Activated CD8-positive, alpha-beta memory T cell treated with anti-CD3 and anti-CD28 coated beads, Interleukin-2, amount 50 U/mL, for 4 hours (primary cell): ENCODE measurements at regions not wholly inside any gene's neighbourhood (a gene's known extent, or its start where the extent isn't known, plus 50 kb on each side); places are given as distances from the start of the nearest gene placed in this dataset.
"Not testable (repeated sequence)": the region's sequence is repeated elsewhere in the genome, so short reads cannot be mapped to it uniquely, and the experiment has no call there.

ENCODE experiments used
- DNase-seq: peaks from one replicate; pipeline ENCODE4 v3.0.0-alpha.2; 2020

- DNase-seq = no peak
Observed at GRCh38 chr6:120786256-120786655, 548.0 kb downstream of the TBC1D32 start.

DNA sequence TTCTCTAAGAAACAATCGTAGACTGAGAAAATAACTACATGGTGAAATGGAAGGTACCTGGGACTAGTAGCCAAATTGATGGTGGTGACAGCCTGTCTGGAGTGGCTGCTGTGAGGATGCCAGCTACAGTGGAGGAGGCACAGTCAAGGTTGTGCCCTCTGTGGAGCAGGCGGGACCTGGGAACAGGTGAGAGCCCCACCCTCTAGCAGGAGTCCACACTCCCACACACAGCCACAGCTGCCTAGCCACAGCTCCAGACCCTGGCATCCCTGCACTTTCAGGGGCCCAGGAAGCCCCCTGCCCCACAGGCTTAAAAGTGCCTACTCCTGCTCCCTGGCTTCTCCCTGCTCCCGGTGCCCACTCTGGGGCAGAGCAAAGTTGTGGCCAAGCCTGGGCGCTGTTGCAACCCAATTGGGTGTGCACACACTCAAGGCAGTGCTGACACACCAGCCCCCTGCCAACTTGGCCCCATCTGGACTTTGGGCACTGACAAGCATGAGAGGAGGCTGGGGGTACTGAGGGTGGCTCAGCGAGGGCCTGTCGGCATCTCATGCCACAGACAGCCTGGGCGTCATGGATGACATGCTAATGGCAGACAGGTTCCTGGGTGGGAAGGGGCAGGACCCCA is 548.7 kb downstream of the TBC1D32 start:
- DNase-seq = no peak

DNA sequence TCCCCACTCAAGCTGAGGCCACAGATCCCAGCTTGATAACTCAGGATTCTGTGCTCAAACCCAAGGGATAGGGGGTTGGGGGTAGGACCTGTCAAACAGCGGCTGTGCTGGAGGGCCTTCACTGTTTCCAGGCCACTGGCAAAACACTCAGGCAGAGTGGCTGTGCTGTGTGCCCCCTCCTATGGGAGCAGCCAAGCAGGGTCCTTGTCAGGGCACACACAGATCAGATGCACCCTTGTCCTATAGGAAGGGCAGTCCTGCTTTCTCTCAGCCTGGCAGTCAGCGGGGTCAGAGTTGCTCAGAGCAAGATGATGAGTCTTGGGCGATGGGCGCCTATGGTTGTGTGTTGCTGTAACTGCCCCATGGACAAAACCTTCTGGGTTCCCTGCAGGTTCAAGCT is 554.8 kb downstream of the TBC1D32 start:
- DNase-seq = no peak

GRCh38 chr6:120775698-120776097 is 558.6 kb downstream of the TBC1D32 start:
- DNase-seq = no peak

DNA sequence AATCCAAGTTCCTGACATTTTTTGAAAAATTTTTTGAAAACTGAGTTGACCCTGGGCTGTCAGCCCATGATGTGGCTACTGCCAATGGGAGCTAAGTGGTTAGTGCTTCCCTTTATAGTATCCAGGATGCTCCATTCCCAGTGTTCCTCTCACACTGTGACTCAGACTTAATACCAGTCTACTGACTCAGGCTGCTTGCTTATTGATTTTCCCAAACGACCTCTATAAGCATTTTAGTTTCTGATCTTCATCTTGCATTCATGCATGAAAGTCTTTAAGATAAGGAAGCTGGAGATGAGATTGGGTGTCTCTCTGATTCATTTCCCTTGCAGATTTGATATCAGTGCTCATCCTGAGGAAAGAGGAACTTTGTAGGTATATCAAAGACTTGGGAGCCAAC is 560.0 kb downstream of the TBC1D32 start:
- no peak for DNase-seq

- DNase-seq = no peak
Observed at GRCh38 chr6:120771019-120771418, 563.3 kb downstream of the TBC1D32 start.

DNA sequence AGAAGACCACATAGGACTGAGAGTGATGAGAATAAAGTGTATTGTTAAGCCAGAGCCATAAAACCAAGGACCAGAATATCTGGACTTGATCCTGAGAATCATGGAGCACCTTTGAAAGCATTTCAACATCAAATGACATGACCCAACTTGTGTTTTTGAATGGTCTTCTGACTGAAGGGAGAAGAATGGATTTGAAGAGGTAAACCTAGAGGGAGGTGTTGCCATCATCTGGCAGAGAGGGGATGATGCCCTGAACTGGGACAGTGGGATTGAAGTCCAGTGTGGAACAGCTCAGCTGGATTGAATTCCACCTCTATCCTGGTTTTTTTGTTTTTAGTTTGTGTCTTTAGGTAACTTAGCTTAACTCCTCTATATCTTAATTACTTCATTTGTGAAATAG is 570.0 kb downstream of the TBC1D32 start:
- no peak for DNase-seq

- DNase-seq = no peak
Observed at GRCh38 chr6:120759570-120759969, 574.7 kb downstream of the TBC1D32 start.

- DNase-seq = not testable (repeated sequence)
Observed at GRCh38 chr6:120748574-120748973, 585.7 kb downstream of the TBC1D32 start.

DNA sequence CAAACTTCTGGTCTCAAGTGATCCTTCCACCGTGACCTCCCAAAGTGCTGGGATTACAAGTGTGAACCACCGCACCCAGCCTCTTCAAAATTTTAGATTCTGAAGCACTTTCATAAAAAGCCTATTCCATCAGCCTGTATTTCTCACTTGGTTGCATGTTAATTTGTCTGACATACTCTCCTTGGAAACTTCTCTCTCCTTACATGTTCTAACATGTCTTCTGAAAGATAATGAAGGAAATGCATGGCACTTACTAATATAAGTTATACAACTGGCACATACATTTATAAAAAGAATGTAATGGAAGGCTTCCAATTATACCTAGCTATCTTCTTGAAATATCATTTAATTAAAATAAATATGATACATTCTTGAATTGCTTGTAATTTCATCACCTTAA is 597.5 kb downstream of the TBC1D32 start:
- DNase-seq = no peak

GRCh38 chr6:120735641-120736040 is 598.6 kb downstream of the TBC1D32 start:
- DNase-seq = no peak

GRCh38 chr6:120711255-120711654 is 623.0 kb downstream of the TBC1D32 start:
- no peak for DNase-seq

- DNase-seq = no peak
Observed at GRCh38 chr6:120700001-120700400, 634.3 kb downstream of the TBC1D32 start.

DNA sequence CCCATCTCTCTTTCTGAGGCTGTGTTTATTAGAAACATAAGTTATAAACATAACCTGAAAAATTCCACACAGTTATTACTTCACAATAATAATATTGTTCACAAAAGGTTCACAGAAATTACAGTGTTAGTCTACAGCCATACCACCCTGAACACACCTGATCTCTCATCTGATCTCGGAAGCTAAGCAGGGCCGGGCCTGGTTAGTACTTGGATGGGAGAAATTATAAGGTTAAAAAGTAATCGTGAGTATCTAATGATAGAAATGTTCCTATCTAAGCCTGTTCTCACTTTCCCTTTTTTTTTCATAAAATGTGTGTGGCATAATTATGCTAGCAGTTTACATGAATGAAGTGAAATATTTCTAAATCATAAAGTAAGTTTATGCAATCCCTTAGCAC is 647.8 kb downstream of the TBC1D32 start:
- no peak for DNase-seq

- DNase-seq = no peak
Observed at GRCh38 chr6:120682145-120682544, 652.1 kb downstream of the TBC1D32 start.

DNA sequence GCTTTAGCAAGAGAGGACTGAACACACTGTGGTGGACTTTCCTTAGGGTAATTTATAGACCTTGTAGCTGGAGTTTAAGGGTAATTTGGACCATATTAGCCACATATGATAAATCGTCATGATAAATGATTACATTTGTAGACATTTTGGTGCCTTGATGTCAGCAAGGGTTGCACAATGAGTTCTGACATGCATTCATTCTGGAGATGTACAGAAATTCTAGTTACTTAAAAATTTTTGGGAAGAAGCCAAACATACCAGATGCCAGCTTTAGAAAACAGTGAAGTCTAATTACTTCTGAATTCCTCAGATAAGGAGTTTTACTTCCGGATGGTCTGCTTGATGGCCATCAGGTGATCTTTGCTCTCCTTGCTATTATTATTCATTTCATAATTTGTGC is 653.1 kb downstream of the TBC1D32 start:
- no peak for DNase-seq

DNA sequence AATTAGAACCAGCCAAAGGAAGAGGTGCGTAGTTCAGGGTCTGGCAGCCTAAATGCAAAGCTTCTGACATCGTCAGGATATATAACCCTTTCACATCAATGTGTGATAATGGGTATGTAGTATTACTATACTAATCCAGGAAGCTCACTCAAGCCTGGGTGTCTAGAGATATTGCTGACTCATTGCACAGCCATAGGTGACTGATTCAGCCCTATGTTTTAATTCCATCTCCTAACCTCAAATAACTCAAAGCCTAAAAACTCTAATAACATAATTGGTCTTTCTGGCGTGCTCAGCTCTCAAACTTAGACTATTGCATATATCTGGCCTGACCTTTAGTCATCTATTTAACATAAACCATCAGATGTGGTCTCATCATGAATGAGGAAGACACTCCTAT is 658.4 kb downstream of the TBC1D32 start:
- DNase-seq = no peak

- DNase-seq = no peak
Observed at GRCh38 chr6:120671519-120671918, 662.8 kb downstream of the TBC1D32 start.

GRCh38 chr6:120652506-120652905 is 681.8 kb downstream of the TBC1D32 start:
- no peak for DNase-seq

DNA sequence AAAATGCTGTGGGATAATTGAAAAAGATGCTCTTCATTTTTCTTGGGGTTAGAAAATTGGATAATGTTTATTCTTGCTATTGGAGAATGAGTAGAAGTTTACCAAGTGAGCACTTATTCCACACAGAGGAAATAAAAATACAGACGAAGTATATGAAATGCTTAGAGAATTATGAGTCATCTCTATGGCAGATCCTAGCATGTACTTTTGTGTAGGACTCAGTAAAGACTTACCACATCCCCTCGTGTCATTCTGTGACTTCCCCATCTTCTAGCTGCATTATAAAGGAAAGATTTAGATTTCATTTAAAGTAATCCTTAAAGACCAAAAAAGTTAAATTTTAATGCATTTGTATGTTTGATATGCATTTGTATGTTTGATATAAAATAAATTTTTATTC is 685.6 kb downstream of the TBC1D32 start:
- no peak for DNase-seq

- no peak for DNase-seq
Observed at GRCh38 chr6:120646101-120646500, 688.2 kb downstream of the TBC1D32 start.

- no peak for DNase-seq
Observed at GRCh38 chr6:120632975-120633374, 701.3 kb downstream of the TBC1D32 start.

GRCh38 chr6:120627612-120628011 is 706.7 kb downstream of the TBC1D32 start:
- DNase-seq = no peak

DNA sequence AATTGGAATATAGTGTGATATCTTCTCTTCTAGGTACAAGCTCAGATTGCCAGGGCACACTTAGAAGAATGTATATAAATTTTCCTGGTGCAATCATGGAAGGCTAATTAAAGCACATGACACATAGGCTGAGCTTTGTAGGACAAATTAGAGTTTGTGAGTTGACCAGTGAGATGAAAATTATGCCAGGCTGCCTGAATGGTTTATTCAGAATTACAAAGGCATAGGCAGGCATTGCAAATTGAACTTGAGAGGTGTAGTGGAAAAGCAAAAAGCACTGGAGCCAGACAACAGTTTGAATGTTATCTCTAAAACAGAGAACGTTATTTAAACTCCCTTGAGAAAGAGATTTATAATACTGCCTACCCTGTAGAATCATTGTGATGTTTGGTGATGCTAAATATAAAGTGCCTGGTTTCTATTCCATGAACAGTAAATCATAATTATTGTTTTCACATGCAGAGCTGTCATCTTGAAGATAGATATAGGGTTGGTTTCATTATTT is 712.1 kb downstream of the TBC1D32 start:
- DNase-seq = no peak

- DNase-seq = no peak
Observed at GRCh38 chr6:120620900-120621299, 713.4 kb downstream of the TBC1D32 start.
